LNCAP (cell line): ENCODE measurements at regions not wholly inside any gene's neighbourhood (a gene's known extent, or its start where the extent isn't known, plus 50 kb on each side); places are given as distances from the start of the nearest gene placed in this dataset.

Experiments
- CTCF ChIP-seq: fragments of 450-650 bp; IDR thresholded peaks from 2 replicates; pipeline ENCODE4 v1.5.1; 2017; ENCODE audit warnings: mild to moderate bottlenecking

- no peak for TF ChIP-seq CTCF
Measured at GRCh38 chr2:129001926-129002325, 683.3 kb upstream of the HS6ST1 start.

GRCh38 chr2:129002751-129003150 is 684.1 kb upstream of the HS6ST1 start:
- TF ChIP-seq CTCF: no peak

GRCh38 chr2:129004485-129004884 is 685.8 kb upstream of the HS6ST1 start:
- TF ChIP-seq CTCF: no peak

- TF ChIP-seq CTCF: no peak
Measured at GRCh38 chr2:129004940-129005490, 686.3 kb upstream of the HS6ST1 start.

GRCh38 chr2:129006135-129006886 is 687.6 kb upstream of the HS6ST1 start:
- TF ChIP-seq CTCF: no peak

GRCh38 chr2:129006901-129007300 is 688.2 kb upstream of the HS6ST1 start:
- no peak for TF ChIP-seq CTCF

- TF ChIP-seq CTCF: no peak
Measured at GRCh38 chr2:129008055-129008880, 689.6 kb upstream of the HS6ST1 start.
